Smooth muscle cell (in vitro differentiated cells): ENCODE measurements at regions not wholly inside any gene's neighbourhood (a gene's known extent, or its start where the extent isn't known, plus 50 kb on each side); places are given as distances from the start of the nearest gene placed in this dataset.

ENCODE experiments used
- DNase-seq: peaks from one replicate; lab custom pipeline; 2025; ENCODE audit not compliant: unreplicated experiment; lab: John Stamatoyannopoulos, UW
- H2AFZ ChIP-seq: fragments of 200-600 bp; sonication (generic); 2 replicates; pipeline ENCODE4 v1.6.0; 2016; ENCODE audit warnings: antibody characterized with exemption, low read depth, mild to moderate bottlenecking
- H3F3A ChIP-seq: fragments of 200-600 bp; sonication (generic); 2 replicates; pipeline ENCODE4 v1.6.0; 2017; ENCODE audit warnings: antibody characterized with exemption, low read depth
- H3K27ac ChIP-seq: fragments of 200-600 bp; sonication (generic); 2 replicates; pipeline ENCODE4 v1.5.1; 2016; ENCODE audit warnings: low read depth, mild to moderate bottlenecking
- H3K27me3 ChIP-seq: fragments of 200-600 bp; sonication (generic); 2 replicates; pipeline ENCODE4 v1.6.1; 2016; ENCODE audit warnings: low read depth, mild to moderate bottlenecking
- H3K36me3 ChIP-seq: fragments of 200-600 bp; sonication (generic); 2 replicates; pipeline ENCODE4 v1.5.1; 2016; ENCODE audit warnings: low read depth
- H3K4me1 ChIP-seq: fragments of 200-600 bp; sonication (generic); 2 replicates; pipeline ENCODE4 v1.5.1; 2016; ENCODE audit warnings: low read depth
- H3K4me2 ChIP-seq: fragments of 200-600 bp; sonication (generic); 2 replicates; pipeline ENCODE4 v1.6.0; 2016; ENCODE audit warnings: mild to moderate bottlenecking
- H3K4me3 ChIP-seq: fragments of 200-600 bp; sonication (generic); 2 replicates; pipeline ENCODE4 v1.5.1; 2016; ENCODE audit warnings: mild to moderate bottlenecking
- H3K79me2 ChIP-seq: fragments of 200-600 bp; sonication (generic); 2 replicates; pipeline ENCODE4 v1.6.0; 2016; ENCODE audit warnings: low read depth, mild to moderate bottlenecking
- H3K9ac ChIP-seq: fragments of 200-600 bp; sonication (generic); 2 replicates; pipeline ENCODE4 v1.6.0; 2016; ENCODE audit warnings: low read depth
- H3K9me3 ChIP-seq: fragments of 200-600 bp; sonication (generic); replicated peaks from 2 replicates; pipeline ENCODE4 v1.5.1; 2016; ENCODE audit warnings: low read depth
- H4K20me1 ChIP-seq: fragments of 200-600 bp; sonication (generic); 2 replicates; pipeline ENCODE4 v1.6.0; 2016; ENCODE audit warnings: low read depth
- WGBS: methylation state at CpG from one replicate; pipeline ENCODE4 v1.1.7; 2016; ENCODE audit warnings: low lambda C conversion rate; 5-methylcytosine and 5-hydroxymethylcytosine counted together
- TF ChIP-seq, protein P1 (sequence below): fragments of 200-600 bp; sonication (generic); IDR thresholded peaks from 2 replicates; pipeline ENCODE4 v1.5.1; 2017; ENCODE audit warnings: borderline replicate concordance, mild to moderate bottlenecking, antibody characterized with exemption; ENCODE audit not compliant: insufficient read depth, poor library complexity, severe bottlenecking

DNA sequence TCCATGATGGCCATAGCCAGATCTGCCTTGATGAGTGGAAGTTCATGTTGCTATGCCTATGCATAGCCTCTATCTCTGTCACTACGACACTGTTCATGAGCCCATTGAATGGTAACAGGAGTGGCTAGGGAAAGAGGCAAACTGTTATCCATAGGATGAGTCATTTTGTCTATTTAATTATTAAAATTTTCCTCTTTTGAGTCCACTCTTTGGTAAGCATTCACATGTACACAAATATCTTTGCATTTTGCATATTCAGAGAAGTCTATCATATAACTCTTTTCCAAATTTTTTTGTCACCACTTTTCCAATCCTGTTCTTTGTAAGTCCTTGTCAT, 364.4 kb downstream of the KCNJ3 start:
- Histone ChIP-seq H3K36me3 (no peaks in the 10 kb centered on the region), H3K27me3 (no peaks in the 10 kb centered on the region), H3K4me2 (no peak overlapping the region), H3K79me2 (no peaks in the 10 kb centered on the region), H3K27ac (no peak overlapping the region), H4K20me1 (no peaks in the 10 kb centered on the region), H2AFZ (no peak overlapping the region), H3K4me1 (no peaks in the 10 kb centered on the region), H3K9me3 (peaks cover 5% of the 10 kb centered on the region), H3F3A (no peaks in the 10 kb centered on the region), H3K4me3 (no peak overlapping the region), H3K9ac (no peak overlapping the region)
- 91% methylated on average over 1 of the region's 1 CpG for WGBS
- TF ChIP-seq, protein P1, sequence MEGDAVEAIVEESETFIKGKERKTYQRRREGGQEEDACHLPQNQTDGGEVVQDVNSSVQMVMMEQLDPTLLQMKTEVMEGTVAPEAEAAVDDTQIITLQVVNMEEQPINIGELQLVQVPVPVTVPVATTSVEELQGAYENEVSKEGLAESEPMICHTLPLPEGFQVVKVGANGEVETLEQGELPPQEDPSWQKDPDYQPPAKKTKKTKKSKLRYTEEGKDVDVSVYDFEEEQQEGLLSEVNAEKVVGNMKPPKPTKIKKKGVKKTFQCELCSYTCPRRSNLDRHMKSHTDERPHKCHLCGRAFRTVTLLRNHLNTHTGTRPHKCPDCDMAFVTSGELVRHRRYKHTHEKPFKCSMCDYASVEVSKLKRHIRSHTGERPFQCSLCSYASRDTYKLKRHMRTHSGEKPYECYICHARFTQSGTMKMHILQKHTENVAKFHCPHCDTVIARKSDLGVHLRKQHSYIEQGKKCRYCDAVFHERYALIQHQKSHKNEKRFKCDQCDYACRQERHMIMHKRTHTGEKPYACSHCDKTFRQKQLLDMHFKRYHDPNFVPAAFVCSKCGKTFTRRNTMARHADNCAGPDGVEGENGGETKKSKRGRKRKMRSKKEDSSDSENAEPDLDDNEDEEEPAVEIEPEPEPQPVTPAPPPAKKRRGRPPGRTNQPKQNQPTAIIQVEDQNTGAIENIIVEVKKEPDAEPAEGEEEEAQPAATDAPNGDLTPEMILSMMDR = no peak
- DNase-seq = no peak

DNA sequence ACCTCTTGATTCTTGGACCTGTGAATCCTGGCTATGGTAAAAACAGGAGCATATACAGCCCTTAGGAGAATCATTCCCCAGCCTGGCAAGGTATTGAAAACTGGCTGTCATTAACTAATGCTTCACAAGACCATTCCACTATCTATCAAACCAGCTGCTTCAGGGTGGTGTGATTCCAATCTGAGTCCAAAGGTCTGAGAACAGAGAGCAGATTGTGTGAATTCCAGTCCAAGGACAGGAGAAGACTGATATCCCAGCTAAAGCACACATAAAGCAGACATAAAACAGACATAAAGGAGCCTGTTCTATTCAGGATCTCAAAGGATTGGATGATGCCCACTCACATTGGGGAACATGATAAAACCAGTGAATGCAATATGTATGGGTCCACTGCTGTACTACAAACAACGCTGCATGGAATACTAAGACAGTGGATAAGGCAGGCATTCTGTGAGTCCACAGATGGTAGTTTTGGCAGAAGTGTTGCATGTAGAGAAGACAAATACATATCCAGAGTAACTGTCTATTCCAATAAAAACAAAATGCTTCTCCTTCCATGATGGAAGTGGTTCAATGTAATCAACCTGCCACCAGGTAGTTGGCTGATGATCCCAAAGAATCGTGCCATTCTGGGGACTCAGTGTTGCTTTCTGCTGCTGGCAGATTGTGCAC, 363.9 kb downstream of the KCNJ3 start:
- TF ChIP-seq, protein P1 = no peak
- H3K9ac ChIP-seq = no peak overlapping the region
- H3K9me3 ChIP-seq = peaks cover 5% of the 10 kb centered on the region
- WGBS = 91% methylated on average over 2 of the region's 2 CpGs
- no peak overlapping the region for H3K27ac ChIP-seq
- no peaks in the 10 kb centered on the region for H3K36me3 ChIP-seq
- no peaks in the 10 kb centered on the region for H4K20me1 ChIP-seq
- no peak overlapping the region for H3K4me3 ChIP-seq
- H3K79me2 ChIP-seq = no peaks in the 10 kb centered on the region
- H3K27me3 ChIP-seq = no peaks in the 10 kb centered on the region
- DNase-seq = no peak
- H2AFZ ChIP-seq = no peak overlapping the region
- H3K4me1 ChIP-seq = no peaks in the 10 kb centered on the region
- no peaks in the 10 kb centered on the region for H3F3A ChIP-seq
- H3K4me2 ChIP-seq = no peak overlapping the region

DNA sequence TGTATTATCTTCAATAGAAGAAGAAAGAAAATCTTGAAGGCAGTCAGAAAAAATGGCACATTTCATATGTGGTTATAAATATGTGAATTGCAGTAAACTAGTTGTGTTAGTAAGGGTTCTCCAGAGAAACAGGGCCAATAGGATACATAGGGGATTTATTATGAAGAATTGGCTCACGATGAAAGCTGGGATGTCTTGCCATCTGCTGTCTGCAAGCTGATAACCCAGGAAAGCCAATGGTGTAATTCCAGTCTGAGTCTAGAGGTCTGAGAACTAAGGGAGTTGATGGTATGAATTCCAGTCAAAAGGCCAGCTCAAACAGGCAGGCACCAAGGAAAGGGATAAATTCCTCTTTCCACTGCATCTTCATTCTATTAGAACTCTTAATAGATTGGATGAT, 362.4 kb downstream of the KCNJ3 start:
- Histone ChIP-seq H3K4me2 (no peak overlapping the region), H3K9ac (no peak overlapping the region), H3K27ac (no peak overlapping the region), H3K4me3 (no peak overlapping the region), H4K20me1 (no peaks in the 10 kb centered on the region), H3K9me3 (peaks cover 5% of the 10 kb centered on the region), H3K79me2 (no peaks in the 10 kb centered on the region), H2AFZ (no peak overlapping the region), H3F3A (no peaks in the 10 kb centered on the region), H3K36me3 (no peaks in the 10 kb centered on the region), H3K4me1 (no peaks in the 10 kb centered on the region), H3K27me3 (no peaks in the 10 kb centered on the region)
- no peak for DNase-seq
- TF ChIP-seq, protein P1 = no peak
- 92% methylated on average over 1 of the region's 1 CpG for WGBS

DNA sequence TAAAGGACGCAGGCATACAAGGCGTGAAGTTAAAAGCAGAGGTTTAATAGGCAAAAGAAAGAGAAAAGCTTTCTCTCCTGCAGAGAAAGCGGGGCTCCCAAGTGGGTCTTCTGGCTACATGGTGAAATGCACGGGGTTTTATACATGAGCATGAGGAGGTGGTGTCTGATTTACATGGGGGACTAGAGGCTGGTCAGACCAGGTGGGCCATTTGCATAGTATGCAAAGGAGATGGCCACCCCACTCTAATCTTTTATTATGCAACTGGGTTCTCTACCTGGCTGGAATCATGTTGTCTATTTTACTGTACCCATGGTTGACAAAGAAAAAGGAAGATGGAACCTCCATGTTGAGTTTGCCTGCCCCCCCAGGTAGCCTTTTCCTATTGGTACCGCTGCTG, 356.2 kb downstream of the KCNJ3 start:
- Histone ChIP-seq H3K27me3 (no peaks in the 10 kb centered on the region), H3F3A (no peaks in the 10 kb centered on the region), H3K9me3 (no peaks in the 10 kb centered on the region), H3K79me2 (no peaks in the 10 kb centered on the region), H2AFZ (no peak overlapping the region), H4K20me1 (no peaks in the 10 kb centered on the region), H3K4me1 (no peaks in the 10 kb centered on the region), H3K36me3 (no peaks in the 10 kb centered on the region), H3K4me3 (no peak overlapping the region), H3K9ac (no peak overlapping the region), H3K27ac (no peak overlapping the region), H3K4me2 (no peak overlapping the region)
- 87% methylated on average over 5 of the region's 5 CpGs for WGBS
- no peak for DNase-seq
- TF ChIP-seq, protein P1 = no peak
